ENCODE measurements at regions not wholly inside any gene's neighbourhood (a gene's known extent, or its start where the extent isn't known, plus 50 kb on each side); places are given as distances from the start of the nearest gene placed in this dataset.

DNA sequence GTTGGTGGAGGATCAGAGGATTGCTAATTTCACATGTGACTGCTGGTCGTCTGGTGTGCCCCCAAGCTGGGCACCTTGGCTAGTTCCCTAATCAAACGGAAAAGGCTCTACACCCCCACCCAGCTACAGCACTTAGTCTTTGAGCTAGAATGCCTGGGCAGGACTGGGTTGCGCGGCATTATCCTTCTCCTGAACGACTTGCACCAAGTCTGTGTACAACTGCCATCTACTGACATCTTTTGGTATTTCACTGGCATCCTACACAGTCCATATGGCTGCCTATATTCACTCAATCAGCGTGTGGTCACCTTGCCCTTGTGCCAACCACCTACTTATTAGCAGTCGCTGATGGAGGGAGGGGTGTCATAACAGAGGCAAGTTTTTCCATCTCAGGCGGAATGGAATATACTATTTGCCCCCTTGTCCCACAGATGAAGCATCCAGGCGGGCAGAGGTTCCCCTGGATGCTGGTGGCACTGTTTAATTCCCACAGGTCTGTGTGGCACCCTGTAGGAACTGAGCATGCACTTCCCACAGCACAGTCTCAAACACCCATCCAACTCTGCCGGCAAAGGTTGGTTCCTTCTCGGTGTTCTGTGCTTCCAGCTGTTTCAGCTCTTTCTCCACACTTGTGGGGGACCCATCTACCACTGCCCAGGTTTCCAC is 150.1 kb downstream of the OSTF1 start:
- TF ChIP-seq, protein P1, sequence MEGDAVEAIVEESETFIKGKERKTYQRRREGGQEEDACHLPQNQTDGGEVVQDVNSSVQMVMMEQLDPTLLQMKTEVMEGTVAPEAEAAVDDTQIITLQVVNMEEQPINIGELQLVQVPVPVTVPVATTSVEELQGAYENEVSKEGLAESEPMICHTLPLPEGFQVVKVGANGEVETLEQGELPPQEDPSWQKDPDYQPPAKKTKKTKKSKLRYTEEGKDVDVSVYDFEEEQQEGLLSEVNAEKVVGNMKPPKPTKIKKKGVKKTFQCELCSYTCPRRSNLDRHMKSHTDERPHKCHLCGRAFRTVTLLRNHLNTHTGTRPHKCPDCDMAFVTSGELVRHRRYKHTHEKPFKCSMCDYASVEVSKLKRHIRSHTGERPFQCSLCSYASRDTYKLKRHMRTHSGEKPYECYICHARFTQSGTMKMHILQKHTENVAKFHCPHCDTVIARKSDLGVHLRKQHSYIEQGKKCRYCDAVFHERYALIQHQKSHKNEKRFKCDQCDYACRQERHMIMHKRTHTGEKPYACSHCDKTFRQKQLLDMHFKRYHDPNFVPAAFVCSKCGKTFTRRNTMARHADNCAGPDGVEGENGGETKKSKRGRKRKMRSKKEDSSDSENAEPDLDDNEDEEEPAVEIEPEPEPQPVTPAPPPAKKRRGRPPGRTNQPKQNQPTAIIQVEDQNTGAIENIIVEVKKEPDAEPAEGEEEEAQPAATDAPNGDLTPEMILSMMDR (IDR thresholded peaks at IDR 0.05 in 4 of 5, conservative IDR thresholded peaks at IDR 0.05 in 1 of 5): peak in 1 of 5 experiments; percentile 34
- TF ChIP-seq POLR2A (IDR thresholded peaks at IDR 0.05): no peak
